ENCODE measurements at regions not wholly inside any gene's neighbourhood (a gene's known extent, or its start where the extent isn't known, plus 50 kb on each side); places are given as distances from the start of the nearest gene placed in this dataset.

DNA sequence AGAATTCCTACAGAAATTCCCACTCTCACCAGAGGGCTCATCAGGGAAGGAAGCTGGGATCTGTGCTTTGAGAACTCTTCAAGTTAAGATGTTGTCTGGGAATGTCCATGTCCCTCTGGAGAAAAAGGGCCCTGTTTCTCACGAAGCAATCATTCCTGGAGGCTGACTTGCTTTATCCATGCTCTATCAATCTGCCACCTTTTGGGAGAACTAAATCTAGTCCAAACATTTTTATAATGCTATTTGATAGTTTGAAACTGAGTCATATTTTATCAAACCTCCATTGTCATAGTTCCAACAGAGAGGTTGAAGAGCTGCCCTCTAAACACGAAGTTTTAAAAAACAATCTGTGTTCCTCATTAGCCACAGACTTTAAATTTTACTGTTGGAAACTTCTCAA lies 219.2 kb downstream of the MTX2 start:
- no peaks in the 10 kb centered on the region for H3K36me3 ChIP-seq (ENCODE audit: control insufficient read depth, insufficient read depth, low read length)
- no peaks in the 10 kb centered on the region for H3K9me3 ChIP-seq (ENCODE audit: control insufficient read depth, low read length)
- H3K4me1 ChIP-seq (ENCODE audit: control insufficient read depth, insufficient read depth, low read length, poor library complexity, severe bottlenecking): no peaks in the 10 kb centered on the region
- WGBS, 2 experiments (ENCODE audit: insufficient coverage in 2 of 2): 100% methylated on average over 1 of the region's 2 CpGs; no CpG with 5 or more reads in 1 of the 2 experiments
- H3K27ac ChIP-seq (ENCODE audit: low read depth, low read length, severe bottlenecking): no peak overlapping the region
- no peak overlapping the region for H3K4me3 ChIP-seq (ENCODE audit: extremely low read depth, insufficient read depth, low read length, poor library complexity, severe bottlenecking)

DNA sequence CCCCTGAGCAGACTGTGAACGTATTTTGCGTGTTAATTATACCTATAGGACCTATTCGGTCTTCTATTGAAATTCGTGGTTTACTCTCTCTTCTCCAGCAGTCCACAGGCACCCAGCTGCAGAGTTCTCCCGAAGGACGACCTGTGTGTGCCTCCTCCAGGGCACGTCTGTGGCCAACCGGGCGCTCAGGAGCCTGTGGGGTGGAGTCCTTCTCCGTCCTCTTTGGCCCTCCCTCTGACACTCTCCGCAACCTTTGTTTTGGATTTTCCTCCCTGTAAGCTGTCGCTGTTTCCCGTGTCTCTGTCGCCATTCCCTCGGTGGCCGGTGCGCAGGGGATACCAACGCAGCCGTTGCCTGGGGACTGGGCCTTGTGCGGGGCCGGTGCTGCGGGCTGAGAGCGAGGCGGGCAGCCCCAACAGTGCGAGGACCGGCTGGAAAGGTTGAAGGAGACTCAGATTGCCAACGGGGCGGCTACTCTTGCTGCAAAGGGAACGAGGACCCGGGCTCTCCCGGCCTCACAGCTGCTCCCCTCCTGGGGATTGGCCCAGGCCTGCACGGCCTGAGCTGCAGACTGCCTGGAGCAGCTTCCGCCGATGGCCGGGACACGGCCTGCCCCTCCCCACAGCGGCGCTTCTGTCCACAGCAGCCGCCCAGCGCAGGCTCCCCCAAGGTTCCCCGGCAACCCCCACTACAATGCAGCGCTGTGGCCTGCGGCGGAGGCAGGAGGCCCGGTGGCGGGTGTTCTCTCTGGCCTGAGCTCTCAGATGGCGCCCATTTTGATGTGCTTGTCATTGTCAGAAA lies 221.0 kb downstream of the MTX2 start:
- no peak overlapping the region for H3K27ac ChIP-seq (ENCODE audit: low read depth, low read length, severe bottlenecking)

DNA sequence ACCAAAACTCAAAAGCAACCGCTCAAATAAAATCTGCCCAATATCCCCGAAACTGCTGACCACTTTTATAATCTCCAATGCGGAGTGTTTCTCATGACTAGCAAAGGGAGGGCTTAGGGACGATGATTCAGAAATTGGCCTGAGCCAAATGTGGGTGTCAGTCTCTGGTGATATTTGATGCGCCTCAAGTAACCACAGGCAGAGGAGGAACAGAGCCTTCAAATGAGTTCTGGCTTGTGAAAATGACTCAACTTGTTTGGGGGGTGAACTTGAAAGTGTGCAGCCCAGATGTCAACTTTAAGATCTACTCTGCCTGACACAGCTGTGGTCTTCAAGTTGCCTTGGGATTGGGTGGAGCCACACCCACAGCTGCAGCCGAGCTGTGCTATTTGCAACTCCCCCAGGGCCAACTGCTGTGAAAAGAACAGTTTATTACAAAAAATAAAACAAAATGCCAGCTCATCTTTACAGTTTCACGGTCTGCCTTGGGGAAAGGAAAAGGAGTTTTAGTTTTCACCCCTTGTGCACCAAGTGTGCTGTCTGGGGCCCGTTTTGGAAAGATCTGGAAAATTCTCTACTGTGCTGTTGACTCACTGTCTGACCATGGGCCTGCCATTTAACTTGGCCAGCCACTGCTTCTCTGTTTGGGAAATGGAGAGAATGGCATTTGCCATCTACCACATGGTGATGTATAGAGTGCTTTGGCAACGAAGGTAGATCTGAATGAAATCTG lies 222.1 kb downstream of the MTX2 start:
- 81 to 95% methylated on average over 4 to 5 of the region's 9 CpGs for WGBS, 2 experiments (ENCODE audit: insufficient coverage in 2 of 2)
- H3K27ac ChIP-seq (ENCODE audit: low read depth, low read length, severe bottlenecking): no peak overlapping the region
- H3K4me1 ChIP-seq (ENCODE audit: control insufficient read depth, insufficient read depth, low read length, poor library complexity, severe bottlenecking): no peaks in the 10 kb centered on the region
- no peak overlapping the region for H3K4me3 ChIP-seq (ENCODE audit: extremely low read depth, insufficient read depth, low read length, poor library complexity, severe bottlenecking)
- no peaks in the 10 kb centered on the region for H3K9me3 ChIP-seq (ENCODE audit: control insufficient read depth, low read length)
- H3K36me3 ChIP-seq (ENCODE audit: control insufficient read depth, insufficient read depth, low read length): no peaks in the 10 kb centered on the region

More for the DNA sequence above, 221.0 kb downstream of the MTX2 start:
- WGBS, 2 experiments (ENCODE audit: insufficient coverage in 2 of 2): 78 to 80% methylated on average over 41 to 43 of the region's 47 CpGs
- Histone ChIP-seq H3K4me1 (ENCODE audit: control insufficient read depth, insufficient read depth, low read length, poor library complexity, severe bottlenecking) (no peaks in the 10 kb centered on the region), H3K4me3 (ENCODE audit: extremely low read depth, insufficient read depth, low read length, poor library complexity, severe bottlenecking) (no peak overlapping the region), H3K9me3 (ENCODE audit: control insufficient read depth, low read length) (no peaks in the 10 kb centered on the region), H3K36me3 (ENCODE audit: control insufficient read depth, insufficient read depth, low read length) (no peaks in the 10 kb centered on the region)

DNA sequence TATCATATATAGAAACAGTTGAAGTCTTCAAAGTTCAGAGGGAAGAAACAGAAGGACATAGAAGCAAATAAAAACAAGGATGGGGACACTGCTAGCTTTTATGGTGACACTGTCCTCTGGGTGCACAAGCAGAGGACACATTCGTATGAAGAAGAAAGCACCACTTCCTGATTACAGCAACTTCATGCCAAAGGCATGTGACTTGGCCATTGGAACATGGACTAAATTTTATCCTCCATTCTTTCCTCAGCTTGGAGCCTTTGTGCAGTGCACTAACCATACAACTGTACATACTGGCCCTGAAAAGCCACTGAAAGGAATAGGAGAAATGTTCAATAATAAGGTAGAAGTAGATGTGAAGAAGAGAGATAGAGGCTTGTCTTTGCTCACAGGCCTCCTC lies 223.3 kb downstream of the MTX2 start:
- Histone ChIP-seq H3K9me3 (ENCODE audit: control insufficient read depth, low read length) (no peaks in the 10 kb centered on the region), H3K27ac (ENCODE audit: low read depth, low read length, severe bottlenecking) (no peak overlapping the region), H3K4me3 (ENCODE audit: extremely low read depth, insufficient read depth, low read length, poor library complexity, severe bottlenecking) (no peak overlapping the region), H3K36me3 (ENCODE audit: control insufficient read depth, insufficient read depth, low read length) (no peaks in the 10 kb centered on the region), H3K4me1 (ENCODE audit: control insufficient read depth, insufficient read depth, low read length, poor library complexity, severe bottlenecking) (no peaks in the 10 kb centered on the region)
- 100% methylated on average over 1 of the region's 1 CpG for WGBS, 2 experiments (ENCODE audit: insufficient coverage in 2 of 2)

DNA sequence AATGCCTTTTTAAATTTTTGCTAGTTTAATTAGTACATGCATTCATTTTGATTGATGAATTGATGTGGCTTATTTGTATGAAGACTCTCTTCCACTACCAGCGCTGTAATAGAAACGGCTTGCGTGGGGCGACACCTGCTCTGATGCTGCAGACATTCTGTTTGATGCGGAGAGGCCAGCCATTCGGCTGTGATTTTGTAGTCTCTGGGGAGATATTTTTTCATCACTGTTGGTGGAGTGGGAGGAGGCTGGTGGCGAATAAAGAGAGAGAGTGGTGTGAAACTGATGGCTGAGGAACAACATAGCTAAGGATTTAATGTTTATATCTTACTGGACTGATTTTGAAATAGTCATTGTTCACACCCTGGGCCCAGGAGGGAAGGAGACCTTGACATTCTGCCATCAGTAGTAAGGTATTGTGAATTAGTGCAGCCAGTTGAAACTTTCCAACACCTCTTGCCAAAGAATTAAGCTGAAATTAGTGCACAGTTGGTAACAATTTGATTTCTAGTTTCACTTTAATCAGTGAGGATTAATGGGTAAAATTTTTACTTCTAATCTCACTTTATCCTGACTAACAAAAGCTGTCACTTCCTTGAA lies 224.1 kb downstream of the MTX2 start:
- H3K4me1 ChIP-seq (ENCODE audit: control insufficient read depth, insufficient read depth, low read length, poor library complexity, severe bottlenecking): no peaks in the 10 kb centered on the region
- WGBS, 2 experiments (ENCODE audit: insufficient coverage in 2 of 2): 87 to 94% methylated on average over 3 to 7 of the region's 7 CpGs
- no peak overlapping the region for H3K27ac ChIP-seq (ENCODE audit: low read depth, low read length, severe bottlenecking)
- H3K4me3 ChIP-seq (ENCODE audit: extremely low read depth, insufficient read depth, low read length, poor library complexity, severe bottlenecking): no peak overlapping the region
- no peaks in the 10 kb centered on the region for H3K36me3 ChIP-seq (ENCODE audit: control insufficient read depth, insufficient read depth, low read length)
- H3K9me3 ChIP-seq (ENCODE audit: control insufficient read depth, low read length): no peaks in the 10 kb centered on the region

DNA sequence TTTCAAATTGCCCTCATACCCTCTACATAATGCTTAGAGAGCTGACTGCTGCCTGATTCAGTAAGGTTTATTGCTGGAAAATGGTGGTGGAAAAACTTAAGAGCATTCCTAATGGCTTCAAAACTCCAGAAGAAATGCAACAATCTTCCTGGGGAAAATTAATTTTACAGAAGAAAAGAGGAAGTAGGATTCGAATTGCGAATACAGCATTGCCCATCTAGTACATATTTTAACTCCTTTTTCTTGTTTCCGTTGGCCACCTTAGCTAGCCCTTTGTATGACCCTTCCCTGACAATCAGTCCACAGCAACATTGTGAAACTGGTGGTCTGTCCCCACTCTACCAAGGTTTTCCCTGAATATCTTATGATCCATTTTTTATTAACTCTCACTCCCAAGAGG lies 224.7 kb downstream of the MTX2 start:
- Histone ChIP-seq H3K4me3 (ENCODE audit: extremely low read depth, insufficient read depth, low read length, poor library complexity, severe bottlenecking) (no peak overlapping the region), H3K4me1 (ENCODE audit: control insufficient read depth, insufficient read depth, low read length, poor library complexity, severe bottlenecking) (no peaks in the 10 kb centered on the region), H3K9me3 (ENCODE audit: control insufficient read depth, low read length) (no peaks in the 10 kb centered on the region), H3K27ac (ENCODE audit: low read depth, low read length, severe bottlenecking) (no peak overlapping the region), H3K36me3 (ENCODE audit: control insufficient read depth, insufficient read depth, low read length) (no peaks in the 10 kb centered on the region)
- 88 to 90% methylated on average over 1 to 2 of the region's 3 CpGs for WGBS, 2 experiments (ENCODE audit: insufficient coverage in 2 of 2)

- no peak overlapping the region for H3K4me3 ChIP-seq (ENCODE audit: extremely low read depth, insufficient read depth, low read length, poor library complexity, severe bottlenecking)
- WGBS, 2 experiments (ENCODE audit: insufficient coverage in 2 of 2): 92% methylated on average over 2 of the region's 2 CpGs; no CpG with 5 or more reads in 1 of the 2 experiments
- no peaks in the 10 kb centered on the region for H3K4me1 ChIP-seq (ENCODE audit: control insufficient read depth, insufficient read depth, low read length, poor library complexity, severe bottlenecking)
- no peaks in the 10 kb centered on the region for H3K36me3 ChIP-seq (ENCODE audit: control insufficient read depth, insufficient read depth, low read length)
- H3K9me3 ChIP-seq (ENCODE audit: control insufficient read depth, low read length): no peaks in the 10 kb centered on the region
- no peak overlapping the region for H3K27ac ChIP-seq (ENCODE audit: low read depth, low read length, severe bottlenecking)
These were observed 225.7 kb downstream of the MTX2 start for GRCh38 chr2:176494949-176495353.

- 81 to 83% methylated on average over 1 to 3 of the region's 3 CpGs for WGBS, 2 experiments (ENCODE audit: insufficient coverage in 2 of 2)
- Histone ChIP-seq H3K9me3 (ENCODE audit: control insufficient read depth, low read length) (no peaks in the 10 kb centered on the region), H3K4me3 (ENCODE audit: extremely low read depth, insufficient read depth, low read length, poor library complexity, severe bottlenecking) (no peak overlapping the region), H3K27ac (ENCODE audit: low read depth, low read length, severe bottlenecking) (no peak overlapping the region), H3K36me3 (ENCODE audit: control insufficient read depth, insufficient read depth, low read length) (no peaks in the 10 kb centered on the region), H3K4me1 (ENCODE audit: control insufficient read depth, insufficient read depth, low read length, poor library complexity, severe bottlenecking) (no peaks in the 10 kb centered on the region)
These were observed 226.6 kb downstream of the MTX2 start for GRCh38 chr2:176495826-176496225.

- WGBS, 2 experiments (ENCODE audit: insufficient coverage in 2 of 2): 94 to 100% methylated on average over 2 to 3 of the region's 3 CpGs
These were observed 227.5 kb downstream of the MTX2 start for GRCh38 chr2:176496761-176497160.

DNA sequence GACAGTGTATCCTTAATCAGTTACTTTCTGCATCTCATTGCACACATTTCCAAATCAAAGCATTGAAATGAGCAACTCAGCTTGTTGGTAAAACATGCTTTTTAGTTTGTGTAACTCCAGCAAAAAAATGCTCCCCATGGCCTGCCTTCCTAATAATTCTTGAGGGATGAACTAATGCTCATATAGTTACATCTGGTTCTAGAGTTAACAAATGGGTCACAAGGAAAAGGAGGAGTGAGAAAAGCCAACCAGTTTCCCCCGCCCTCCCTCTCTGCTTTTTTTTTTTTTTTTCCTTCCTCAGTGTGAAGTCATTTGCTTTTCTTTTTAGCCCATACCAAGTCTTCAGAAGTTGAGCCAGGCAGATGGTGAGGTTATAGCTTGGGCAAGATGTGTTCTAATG lies 231.7 kb downstream of the MTX2 start:
- H3K9me3 ChIP-seq (ENCODE audit: control insufficient read depth, low read length): no peaks in the 10 kb centered on the region
- H3K36me3 ChIP-seq (ENCODE audit: control insufficient read depth, insufficient read depth, low read length): no peaks in the 10 kb centered on the region
- no CpG with 5 or more reads among the region's 1 CpG for WGBS, 2 experiments (ENCODE audit: insufficient coverage in 2 of 2)
- no peaks in the 10 kb centered on the region for H3K4me1 ChIP-seq (ENCODE audit: control insufficient read depth, insufficient read depth, low read length, poor library complexity, severe bottlenecking)
- no peak overlapping the region for H3K4me3 ChIP-seq (ENCODE audit: extremely low read depth, insufficient read depth, low read length, poor library complexity, severe bottlenecking)
- no peak overlapping the region for H3K27ac ChIP-seq (ENCODE audit: low read depth, low read length, severe bottlenecking)

More at GRCh38 chr2:176496761-176497160, 227.5 kb downstream of the MTX2 start:
- Histone ChIP-seq H3K9me3 (ENCODE audit: control insufficient read depth, low read length) (no peaks in the 10 kb centered on the region), H3K27ac (ENCODE audit: low read depth, low read length, severe bottlenecking) (no peak overlapping the region), H3K36me3 (ENCODE audit: control insufficient read depth, insufficient read depth, low read length) (no peaks in the 10 kb centered on the region), H3K4me1 (ENCODE audit: control insufficient read depth, insufficient read depth, low read length, poor library complexity, severe bottlenecking) (no peaks in the 10 kb centered on the region), H3K4me3 (ENCODE audit: extremely low read depth, insufficient read depth, low read length, poor library complexity, severe bottlenecking) (no peak overlapping the region)
